HS-5 (cell line): ENCODE measurements at regions not wholly inside any gene's neighbourhood (a gene's known extent, or its start where the extent isn't known, plus 50 kb on each side); places are given as distances from the start of the nearest gene placed in this dataset.
"Not testable (repeated sequence)": the region's sequence is repeated elsewhere in the genome, so short reads cannot be mapped to it uniquely, and the experiment has no call there.

Experiments
- DNase-seq: peaks from one replicate; pipeline ENCODE4 v3.0.0-alpha.2; 2012; ENCODE audit warnings: low read depth

- DNase-seq = not testable (repeated sequence)
Observed at GRCh38 chr9:42656789-42657188, 473.3 kb downstream of the SPATA31A6 start.

- not testable (repeated sequence) for DNase-seq
Observed at GRCh38 chr9:42657496-42657895, 474.0 kb downstream of the SPATA31A6 start.

- not testable (repeated sequence) for DNase-seq
Observed at GRCh38 chr9:42697146-42697545, 513.7 kb downstream of the SPATA31A6 start.

GRCh38 chr9:42702890-42703289 is 519.4 kb downstream of the SPATA31A6 start:
- not testable (repeated sequence) for DNase-seq

- not testable (repeated sequence) for DNase-seq
Observed at GRCh38 chr9:42724841-42725835, 541.7 kb downstream of the SPATA31A6 start.

- DNase-seq = peak; percentile 67
Observed at GRCh38 chr9:42743030-42743814, 559.8 kb downstream of the SPATA31A6 start.

GRCh38 chr9:42757251-42757650 is 573.8 kb downstream of the SPATA31A6 start:
- not testable (repeated sequence) for DNase-seq

GRCh38 chr9:42759320-42759719 is 575.9 kb downstream of the SPATA31A6 start:
- DNase-seq = not testable (repeated sequence)

GRCh38 chr9:42782201-42782600 is 598.7 kb downstream of the SPATA31A6 start:
- DNase-seq = not testable (repeated sequence)

GRCh38 chr9:42792725-42793124 is 609.3 kb downstream of the SPATA31A6 start:
- DNase-seq = not testable (repeated sequence)

GRCh38 chr9:42798571-42798970 is 615.1 kb downstream of the SPATA31A6 start:
- DNase-seq = not testable (repeated sequence)

- not testable (repeated sequence) for DNase-seq
Observed at GRCh38 chr9:42802716-42803115, 619.3 kb downstream of the SPATA31A6 start.

GRCh38 chr9:42806674-42807073 is 623.2 kb downstream of the SPATA31A6 start:
- DNase-seq = not testable (repeated sequence)

GRCh38 chr9:42821468-42821867 is 638.0 kb downstream of the SPATA31A6 start:
- DNase-seq = not testable (repeated sequence)

GRCh38 chr9:42848156-42848555 is 664.7 kb downstream of the SPATA31A6 start:
- DNase-seq = not testable (repeated sequence)

GRCh38 chr9:42850896-42851693 is 667.6 kb downstream of the SPATA31A6 start:
- not testable (repeated sequence) for DNase-seq

- DNase-seq = not testable (repeated sequence)
Observed at GRCh38 chr9:42851701-42852100, 668.2 kb downstream of the SPATA31A6 start.

- DNase-seq = peak; percentile 26
Observed at GRCh38 chr9:42852133-42852930, 668.9 kb downstream of the SPATA31A6 start.

- DNase-seq = not testable (repeated sequence)
Observed at GRCh38 chr9:42860133-42860532, 676.7 kb downstream of the SPATA31A6 start.

GRCh38 chr9:42862465-42862864 is 679.0 kb downstream of the SPATA31A6 start:
- not testable (repeated sequence) for DNase-seq
